Stimulated activated CD4-positive, alpha-beta T cell treated with anti-CD3 and anti-CD28 coated beads, TNF-alpha, amount 100 ng/mL, for 1 hour (primary cell): ENCODE measurements at regions not wholly inside any gene's neighbourhood (a gene's known extent, or its start where the extent isn't known, plus 50 kb on each side); places are given as distances from the start of the nearest gene placed in this dataset.
A peak's percentile ranks its signal among the peaks of the same experiment; 100 is the strongest.
"Not testable (repeated sequence)": the region's sequence is repeated elsewhere in the genome, so short reads cannot be mapped to it uniquely, and the experiment has no call there.

ENCODE experiments used
- DNase-seq, 3 donors: peaks; one replicate each; pipeline ENCODE4 v3.0.0-alpha.2; 2020; ENCODE audit warnings: low read depth in 3 of 3, low spot score in 1 of 3

GRCh38 chr7:145147865-145148264, 312.0 kb upstream of the TPK1 start:
- DNase-seq, result no peak

GRCh38 chr7:145143685-145144084, 307.8 kb upstream of the TPK1 start:
- no peak for DNase-seq

GRCh38 chr7:145134377-145134776, 298.5 kb upstream of the TPK1 start:
- DNase-seq, result no peak

GRCh38 chr7:145123502-145123901, 287.6 kb upstream of the TPK1 start:
- no peak for DNase-seq

GRCh38 chr7:145106001-145106400, 270.1 kb upstream of the TPK1 start:
- no peak for DNase-seq

- DNase-seq, result no peak
Measured at GRCh38 chr7:145105561-145105960, 269.7 kb upstream of the TPK1 start.

GRCh38 chr7:145104400-145104799, 268.5 kb upstream of the TPK1 start:
- DNase-seq, result no peak

- not testable (repeated sequence) for DNase-seq
Measured at GRCh38 chr7:145102199-145102598, 266.3 kb upstream of the TPK1 start.

- no peak for DNase-seq
Measured at GRCh38 chr7:145092766-145093165, 256.9 kb upstream of the TPK1 start.

- no peak for DNase-seq
Measured at GRCh38 chr7:145088111-145088745, 252.4 kb upstream of the TPK1 start.

GRCh38 chr7:145082366-145083161, 246.7 kb upstream of the TPK1 start:
- no peak for DNase-seq

GRCh38 chr7:145065473-145065872, 229.6 kb upstream of the TPK1 start:
- no peak for DNase-seq

GRCh38 chr7:145064114-145064513, 228.3 kb upstream of the TPK1 start:
- no peak for DNase-seq

GRCh38 chr7:145053781-145054180, 217.9 kb upstream of the TPK1 start:
- no peak for DNase-seq

GRCh38 chr7:145050415-145050814, 214.6 kb upstream of the TPK1 start:
- no peak for DNase-seq

- peak in 1 of 3 donors; percentile 5 for DNase-seq
Measured at GRCh38 chr7:145036604-145037405, 201.0 kb upstream of the TPK1 start.

GRCh38 chr7:145031162-145031561, 195.3 kb upstream of the TPK1 start:
- no peak for DNase-seq

GRCh38 chr7:145030754-145031153, 194.9 kb upstream of the TPK1 start:
- no peak for DNase-seq

GRCh38 chr7:145020454-145020853, 184.6 kb upstream of the TPK1 start:
- DNase-seq, result no peak

- DNase-seq, result no peak
Measured at GRCh38 chr7:145016068-145016467, 180.2 kb upstream of the TPK1 start.

GRCh38 chr7:145009876-145010275, 174.0 kb upstream of the TPK1 start:
- no peak for DNase-seq

- no peak for DNase-seq
Measured at GRCh38 chr7:145005601-145006000, 169.7 kb upstream of the TPK1 start.
